Retina (tissue), 1 donor: ENCODE measurements at regions not wholly inside any gene's neighbourhood (a gene's known extent, or its start where the extent isn't known, plus 50 kb on each side); places are given as distances from the start of the nearest gene placed in this dataset.

Experiments
- DNase-seq: peaks from one replicate; pipeline ENCODE4 v3.0.0-alpha.2; 2016

- no peak for DNase-seq
These were observed 383.9 kb downstream of the TGFB2 start for GRCh38 chr1:218728898-218729565.

GRCh38 chr1:218735436-218736032 lies 390.4 kb downstream of the TGFB2 start:
- DNase-seq = no peak

- no peak for DNase-seq
These were observed 394.3 kb downstream of the TGFB2 start for GRCh38 chr1:218739426-218739825.

- no peak for DNase-seq
These were observed 396.7 kb downstream of the TGFB2 start for GRCh38 chr1:218741852-218742251.

- DNase-seq = no peak
These were observed 397.5 kb downstream of the TGFB2 start for GRCh38 chr1:218742467-218743262.

- DNase-seq = no peak
These were observed 398.8 kb downstream of the TGFB2 start for GRCh38 chr1:218743861-218744505.

- no peak for DNase-seq
These were observed 402.9 kb downstream of the TGFB2 start for GRCh38 chr1:218748071-218748470.

DNA sequence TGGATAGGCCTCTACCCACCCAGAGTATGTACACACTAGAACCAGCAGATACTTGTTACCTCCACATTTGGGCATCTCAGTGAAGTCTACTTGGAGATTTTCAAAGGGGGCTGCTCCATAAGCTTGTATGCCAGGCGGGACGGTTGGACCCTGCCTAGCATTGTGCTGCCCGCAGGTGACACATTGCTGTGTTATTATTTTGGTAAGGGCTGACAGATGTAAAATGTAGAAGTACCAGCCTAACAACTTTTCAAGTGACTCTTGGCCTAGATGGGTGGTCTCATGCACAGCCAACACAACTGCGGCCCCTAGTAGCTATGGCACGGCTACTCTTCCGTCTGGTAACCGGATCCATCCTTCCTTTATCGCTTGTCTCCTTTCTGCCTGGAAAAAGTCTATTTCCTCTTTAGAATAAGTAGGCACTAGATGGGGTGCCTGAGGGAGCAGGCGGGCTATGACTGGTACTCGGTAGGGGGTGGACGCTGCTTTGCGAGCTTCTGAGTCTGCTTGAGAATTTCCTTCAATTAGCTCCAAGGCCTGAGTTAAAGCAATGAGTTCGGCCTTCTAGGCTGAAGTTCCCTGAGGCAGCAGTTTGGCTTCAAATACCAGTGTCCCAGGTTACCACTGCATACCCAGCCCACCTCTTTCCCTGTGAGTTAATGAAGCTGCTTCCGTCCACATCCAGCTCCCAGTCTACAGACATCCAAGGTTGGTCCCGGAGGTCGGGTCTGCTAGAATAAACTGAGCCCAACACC lies 405.3 kb downstream of the TGFB2 start:
- no peak for DNase-seq

DNA sequence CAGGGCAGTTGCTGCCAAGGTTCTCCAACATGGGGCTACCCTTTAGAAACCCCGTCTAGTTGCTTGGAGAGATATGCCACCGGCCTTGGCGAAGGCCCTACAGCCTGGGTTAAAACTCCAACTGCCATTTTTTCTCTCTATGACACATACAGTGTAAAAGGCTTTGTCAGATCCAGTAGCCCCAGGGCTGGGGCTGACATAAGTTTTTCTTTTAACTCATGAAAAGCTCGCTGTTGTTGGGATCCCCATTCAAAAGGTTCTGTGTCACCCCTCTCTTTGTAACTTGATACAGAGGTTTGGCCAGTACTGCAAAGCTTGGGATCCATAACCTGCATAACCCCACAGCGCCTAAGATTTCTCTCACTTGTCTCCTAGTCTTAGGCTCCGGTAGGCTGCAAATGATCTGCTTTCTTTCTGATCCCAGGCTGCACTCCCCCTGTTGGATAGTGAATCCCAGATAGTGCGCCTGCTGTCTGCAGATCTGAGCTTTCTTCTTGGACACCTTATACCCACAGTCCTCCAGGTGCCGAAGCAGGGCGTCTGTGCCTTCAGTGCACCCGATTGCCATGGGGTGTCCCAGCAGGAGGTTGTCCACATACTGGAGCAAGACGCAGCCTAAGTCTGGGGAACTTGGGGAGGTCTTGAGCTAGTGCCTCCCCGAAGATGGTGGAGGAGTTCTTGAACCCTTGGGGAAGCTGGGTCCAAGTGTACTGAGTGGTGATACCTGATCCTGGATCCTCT lies 406.2 kb downstream of the TGFB2 start:
- DNase-seq = no peak

DNA sequence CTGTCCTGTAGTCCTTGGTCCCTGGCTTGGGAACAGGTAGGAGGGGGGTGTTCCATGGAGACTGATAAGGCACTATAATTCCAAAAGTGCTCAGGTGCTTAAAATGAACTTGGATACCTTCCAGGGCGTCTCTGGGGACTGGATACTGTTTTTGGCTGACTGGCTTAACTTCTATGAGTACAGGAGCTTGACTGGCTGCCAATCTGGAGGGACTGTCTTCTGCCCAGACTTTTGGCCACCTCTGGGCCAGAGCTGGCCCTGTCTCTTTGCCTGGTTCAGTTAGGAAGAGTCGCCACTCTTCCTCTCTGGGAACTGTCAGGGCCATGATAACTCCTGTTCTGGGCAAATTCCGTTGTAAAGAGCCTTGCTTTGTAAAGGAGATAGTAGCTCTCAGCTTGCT lies 407.0 kb downstream of the TGFB2 start:
- no peak for DNase-seq

DNA sequence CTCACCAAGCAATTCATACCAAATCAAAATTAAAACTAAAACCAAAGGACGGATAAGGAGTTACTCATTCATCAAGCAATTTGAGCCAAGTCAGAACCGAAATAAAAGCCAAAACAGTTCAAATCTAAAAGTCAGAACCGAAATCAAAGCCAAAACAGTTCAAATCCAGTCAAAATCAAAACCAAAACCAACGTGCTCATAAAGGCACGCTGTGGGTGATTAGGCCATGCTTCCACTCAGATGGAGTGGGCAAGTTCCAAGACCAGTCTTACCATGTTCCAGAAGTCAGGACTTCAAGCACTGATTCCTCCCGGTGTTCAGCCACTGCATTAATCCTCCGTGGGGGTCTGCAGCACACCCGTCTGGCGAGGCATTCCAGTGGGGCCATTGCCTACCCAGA lies 409.3 kb downstream of the TGFB2 start:
- no peak for DNase-seq

GRCh38 chr1:218755128-218755527 lies 410.0 kb downstream of the TGFB2 start:
- no peak for DNase-seq

DNA sequence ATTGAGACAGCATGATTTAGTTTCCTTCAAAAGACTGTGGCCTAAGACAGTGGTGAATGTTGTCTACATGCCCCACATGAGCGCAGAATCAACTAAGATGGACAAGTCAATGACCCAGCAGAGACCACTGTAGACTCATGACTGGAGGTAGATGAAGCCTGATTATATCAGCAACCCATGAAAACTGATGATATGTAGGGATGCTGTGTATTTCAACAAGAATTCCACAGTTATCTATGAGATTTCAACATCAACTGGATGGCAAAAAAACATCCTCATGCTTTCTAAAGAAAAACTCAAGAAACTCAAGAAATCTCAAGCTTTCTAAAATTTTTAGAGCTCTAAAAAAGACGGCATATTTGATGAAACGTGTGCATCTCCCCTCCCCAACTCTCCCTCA lies 413.9 kb upstream of the LYPLAL1 start:
- DNase-seq = no peak

DNA sequence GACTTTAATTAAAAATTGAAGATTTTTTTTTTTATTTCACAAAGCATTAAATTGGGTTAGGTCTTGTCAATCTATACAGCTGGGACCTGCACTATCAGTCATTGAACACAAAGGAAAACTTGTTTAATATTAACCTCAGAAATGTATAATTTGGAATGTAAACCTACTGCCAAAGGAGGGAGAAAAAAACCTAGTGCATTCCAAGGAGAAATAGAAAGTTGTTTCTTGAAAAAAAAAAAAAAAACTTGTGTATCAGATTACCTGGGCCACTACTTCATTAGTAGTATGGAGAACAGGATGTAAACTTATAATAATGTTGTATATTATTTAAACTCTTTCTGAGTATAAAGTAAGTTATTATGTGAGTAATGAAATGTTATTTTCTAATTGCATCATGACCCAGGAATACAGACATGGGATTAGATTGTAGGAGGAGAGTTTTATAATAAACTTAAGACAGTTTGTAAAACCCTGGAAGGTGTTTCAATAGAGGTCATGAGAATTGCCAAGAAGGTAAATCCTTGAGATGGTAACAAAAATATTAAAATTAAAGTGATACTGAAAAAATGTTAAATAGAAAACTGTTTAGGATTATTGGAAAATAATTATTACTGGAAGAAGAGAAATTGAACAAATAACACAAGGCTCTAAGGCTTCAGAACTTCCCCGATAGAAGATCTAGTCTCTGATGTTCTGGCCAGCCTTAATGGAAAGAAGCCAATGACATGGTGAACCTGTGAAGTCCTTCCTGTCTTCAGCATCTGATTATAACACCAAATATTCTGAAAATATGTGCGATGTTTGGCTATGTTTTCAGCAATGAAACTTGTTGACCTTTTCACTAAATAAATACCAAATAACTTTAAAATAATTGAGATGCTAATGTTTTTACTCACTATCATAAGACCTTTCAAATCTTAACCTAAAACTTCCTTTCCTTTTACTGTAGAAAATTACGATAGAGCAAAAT lies 412.8 kb upstream of the LYPLAL1 start:
- no peak for DNase-seq

- no peak for DNase-seq
These were observed 410.1 kb upstream of the LYPLAL1 start for GRCh38 chr1:218763538-218763937.

- no peak for DNase-seq
These were observed 407.9 kb upstream of the LYPLAL1 start for GRCh38 chr1:218765753-218766152.

GRCh38 chr1:218771931-218772330 lies 401.7 kb upstream of the LYPLAL1 start:
- DNase-seq = no peak

DNA sequence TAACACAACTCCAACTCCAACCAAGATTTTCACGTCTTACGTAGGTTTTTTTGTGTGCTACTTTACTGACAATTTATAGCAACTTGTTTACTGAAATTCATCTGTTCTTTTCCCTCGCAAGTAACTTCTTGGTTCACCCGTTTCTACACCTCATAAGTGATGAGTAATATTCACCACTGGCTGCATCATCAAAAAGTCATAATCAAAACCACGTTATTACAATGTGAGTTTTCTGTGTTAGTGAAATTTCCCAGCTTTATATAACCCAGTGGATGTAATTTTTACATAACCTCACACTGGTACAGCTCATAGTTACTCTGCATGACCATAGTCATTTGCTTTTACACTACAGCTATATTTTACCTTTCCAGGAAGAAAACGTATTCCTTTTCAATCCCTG lies 401.1 kb upstream of the LYPLAL1 start:
- no peak for DNase-seq

- DNase-seq = no peak
These were observed 398.1 kb upstream of the LYPLAL1 start for GRCh38 chr1:218775501-218776021.

GRCh38 chr1:218778257-218779126 lies 395.2 kb upstream of the LYPLAL1 start:
- no peak for DNase-seq
